DOHH2 (cell line): ENCODE measurements at regions not wholly inside any gene's neighbourhood (a gene's known extent, or its start where the extent isn't known, plus 50 kb on each side); places are given as distances from the start of the nearest gene placed in this dataset.

ENCODE experiments used
- H3F3A ChIP-seq: fragments of 200-600 bp; sonication (generic), shearing (Covaris generic); 2 replicates; pipeline ENCODE4 v1.6.0; 2016; ENCODE audit warnings: antibody characterized with exemption, mild to moderate bottlenecking; ENCODE audit not compliant: control insufficient read depth, insufficient read depth
- H3K27ac ChIP-seq: fragments of 200-600 bp; sonication (generic); 2 replicates; pipeline ENCODE4 v1.5.1; 2014; ENCODE audit warnings: low read depth, mild to moderate bottlenecking, low read length, moderate library complexity
- H3K27me3 ChIP-seq: fragments of 200-600 bp; sonication (generic); 2 replicates; pipeline ENCODE4 v1.6.1; 2014; ENCODE audit warnings: mild to moderate bottlenecking, low read length, mixed read lengths; ENCODE audit not compliant: control insufficient read depth
- H3K36me3 ChIP-seq: fragments of 200-600 bp; sonication (generic); 2 replicates; pipeline ENCODE4 v1.6.1; 2014; ENCODE audit warnings: mild to moderate bottlenecking, low read length, moderate library complexity, mixed read lengths; ENCODE audit not compliant: control insufficient read depth
- H3K4me1 ChIP-seq: fragments of 200-600 bp; sonication (generic); 2 replicates; pipeline ENCODE4 v1.6.1; 2014; ENCODE audit warnings: mild to moderate bottlenecking, low read length, mixed read lengths; ENCODE audit not compliant: control insufficient read depth
- H3K4me2 ChIP-seq: fragments of 200-600 bp; sonication (generic); 2 replicates; pipeline ENCODE4 v1.6.0; 2014; ENCODE audit warnings: mild to moderate bottlenecking, low read length, moderate library complexity
- H3K4me3 ChIP-seq: fragments of 200-600 bp; sonication (generic); 2 replicates; pipeline ENCODE4 v1.5.1; 2014; ENCODE audit warnings: mild to moderate bottlenecking, low read length, mixed read lengths
- H3K79me2 ChIP-seq: fragments of 200-600 bp; sonication (generic); 2 replicates; pipeline ENCODE4 v1.6.1; 2014; ENCODE audit warnings: mild to moderate bottlenecking, low read length, mixed read lengths; ENCODE audit not compliant: control insufficient read depth
- H3K9me2 ChIP-seq: fragments of 200-600 bp; sonication (generic); replicated peaks from 2 replicates; pipeline ENCODE4 v1.6.1; 2014; ENCODE audit warnings: mild to moderate bottlenecking, low read length, mixed read lengths; ENCODE audit not compliant: control insufficient read depth
- H3K9me3 ChIP-seq: fragments of 200-600 bp; sonication (generic); 2 replicates; pipeline ENCODE4 v1.6.1; 2014; ENCODE audit warnings: antibody characterized with exemption, low read length, mixed read lengths; ENCODE audit not compliant: control insufficient read depth, insufficient read depth
- H4K20me1 ChIP-seq: fragments of 200-600 bp; sonication (generic); 2 replicates; pipeline ENCODE4 v1.6.0; 2014; ENCODE audit warnings: low read depth, mild to moderate bottlenecking, antibody characterized with exemption, low read length, moderate library complexity; ENCODE audit not compliant: control insufficient read depth, insufficient read depth
- EZH2phosphoT487 ChIP-seq: fragments of 200-600 bp; sonication (generic); IDR thresholded peaks from 2 replicates; pipeline ENCODE4 v1.6.1; 2017; ENCODE audit warnings: borderline replicate concordance, mild to moderate bottlenecking, antibody characterized with exemption, low read length, moderate library complexity, mixed read lengths
- TF ChIP-seq, protein P1 (sequence below): fragments of 200-600 bp; sonication (generic); IDR thresholded peaks from one replicate; pipeline ENCODE4 v1.5.1; 2014; ENCODE audit warnings: antibody characterized with exemption, mild to moderate bottlenecking, low read depth, low read length; ENCODE audit not compliant: poor library complexity, severe bottlenecking

GRCh38 chr2:182630207-182630606 lies 85.8 kb upstream of the DNAJC10 start:
- Histone ChIP-seq H3K27me3 (peaks cover 5% of the 10 kb centered on the region; the same call in 1 of the 2 replicates), H3K9me2 (no peaks in the 10 kb centered on the region), H3K4me3 (no peak overlapping the region), H3K9me3 (no peaks in the 10 kb centered on the region), H3K36me3 (no peaks in the 10 kb centered on the region), H3K4me1 (no peaks in the 10 kb centered on the region), H4K20me1 (no peaks in the 10 kb centered on the region), H3K27ac (no peak overlapping the region), H3K4me2 (no peak overlapping the region), H3F3A (no peaks in the 10 kb centered on the region), H3K79me2 (no peaks in the 10 kb centered on the region)
- TF ChIP-seq EZH2phosphoT487, result no peak
- TF ChIP-seq, protein P1, sequence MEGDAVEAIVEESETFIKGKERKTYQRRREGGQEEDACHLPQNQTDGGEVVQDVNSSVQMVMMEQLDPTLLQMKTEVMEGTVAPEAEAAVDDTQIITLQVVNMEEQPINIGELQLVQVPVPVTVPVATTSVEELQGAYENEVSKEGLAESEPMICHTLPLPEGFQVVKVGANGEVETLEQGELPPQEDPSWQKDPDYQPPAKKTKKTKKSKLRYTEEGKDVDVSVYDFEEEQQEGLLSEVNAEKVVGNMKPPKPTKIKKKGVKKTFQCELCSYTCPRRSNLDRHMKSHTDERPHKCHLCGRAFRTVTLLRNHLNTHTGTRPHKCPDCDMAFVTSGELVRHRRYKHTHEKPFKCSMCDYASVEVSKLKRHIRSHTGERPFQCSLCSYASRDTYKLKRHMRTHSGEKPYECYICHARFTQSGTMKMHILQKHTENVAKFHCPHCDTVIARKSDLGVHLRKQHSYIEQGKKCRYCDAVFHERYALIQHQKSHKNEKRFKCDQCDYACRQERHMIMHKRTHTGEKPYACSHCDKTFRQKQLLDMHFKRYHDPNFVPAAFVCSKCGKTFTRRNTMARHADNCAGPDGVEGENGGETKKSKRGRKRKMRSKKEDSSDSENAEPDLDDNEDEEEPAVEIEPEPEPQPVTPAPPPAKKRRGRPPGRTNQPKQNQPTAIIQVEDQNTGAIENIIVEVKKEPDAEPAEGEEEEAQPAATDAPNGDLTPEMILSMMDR, result no peak

DNA sequence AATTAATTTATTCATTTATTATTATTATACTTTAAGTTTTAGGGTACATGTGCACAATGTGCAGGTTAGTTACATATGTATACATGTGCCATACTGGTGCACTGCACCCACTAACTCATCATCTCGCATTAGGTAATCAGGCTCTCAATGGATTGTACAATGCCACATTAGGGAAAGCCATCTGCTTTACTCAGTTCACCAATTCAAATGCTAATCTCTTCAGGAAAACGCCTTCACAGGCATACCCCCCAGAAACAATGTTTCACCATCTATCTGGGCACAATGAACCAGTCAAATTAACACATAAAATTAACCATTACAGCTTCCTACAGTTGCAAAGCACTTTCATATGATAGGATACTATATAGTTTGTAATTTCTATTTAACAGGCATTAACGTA lies 84.8 kb upstream of the DNAJC10 start:
- no peaks in the 10 kb centered on the region for H4K20me1 ChIP-seq
- no peak overlapping the region for H3K27ac ChIP-seq
- H3K4me1 ChIP-seq, result no peaks in the 10 kb centered on the region
- H3K9me2 ChIP-seq, result no peaks in the 10 kb centered on the region
- H3K9me3 ChIP-seq, result no peaks in the 10 kb centered on the region
- TF ChIP-seq EZH2phosphoT487, result no peak
- TF ChIP-seq, protein P1, result no peak
- H3K27me3 ChIP-seq, result peaks cover 5% of the 10 kb centered on the region; the same call in 1 of the 2 replicates
- no peaks in the 10 kb centered on the region for H3K36me3 ChIP-seq
- no peak overlapping the region for H3K4me2 ChIP-seq
- H3K79me2 ChIP-seq, result no peaks in the 10 kb centered on the region
- no peaks in the 10 kb centered on the region for H3F3A ChIP-seq
- H3K4me3 ChIP-seq, result no peak overlapping the region

- Histone ChIP-seq H3K27me3 (peaks cover 5% of the 10 kb centered on the region; the same call in 1 of the 2 replicates), H3K9me2 (no peaks in the 10 kb centered on the region), H3K4me1 (no peaks in the 10 kb centered on the region), H3K4me3 (no peak overlapping the region), H3K36me3 (no peaks in the 10 kb centered on the region), H3K27ac (no peak overlapping the region), H3F3A (no peaks in the 10 kb centered on the region), H3K9me3 (no peaks in the 10 kb centered on the region), H3K4me2 (no peak overlapping the region), H4K20me1 (no peaks in the 10 kb centered on the region), H3K79me2 (no peaks in the 10 kb centered on the region)
- no peak for TF ChIP-seq EZH2phosphoT487
- TF ChIP-seq, protein P1, result no peak
These were observed 81.7 kb upstream of the DNAJC10 start for GRCh38 chr2:182634386-182634785.
